ENCODE measurements at regions not wholly inside any gene's neighbourhood (a gene's known extent, or its start where the extent isn't known, plus 50 kb on each side); places are given as distances from the start of the nearest gene placed in this dataset.

DNA sequence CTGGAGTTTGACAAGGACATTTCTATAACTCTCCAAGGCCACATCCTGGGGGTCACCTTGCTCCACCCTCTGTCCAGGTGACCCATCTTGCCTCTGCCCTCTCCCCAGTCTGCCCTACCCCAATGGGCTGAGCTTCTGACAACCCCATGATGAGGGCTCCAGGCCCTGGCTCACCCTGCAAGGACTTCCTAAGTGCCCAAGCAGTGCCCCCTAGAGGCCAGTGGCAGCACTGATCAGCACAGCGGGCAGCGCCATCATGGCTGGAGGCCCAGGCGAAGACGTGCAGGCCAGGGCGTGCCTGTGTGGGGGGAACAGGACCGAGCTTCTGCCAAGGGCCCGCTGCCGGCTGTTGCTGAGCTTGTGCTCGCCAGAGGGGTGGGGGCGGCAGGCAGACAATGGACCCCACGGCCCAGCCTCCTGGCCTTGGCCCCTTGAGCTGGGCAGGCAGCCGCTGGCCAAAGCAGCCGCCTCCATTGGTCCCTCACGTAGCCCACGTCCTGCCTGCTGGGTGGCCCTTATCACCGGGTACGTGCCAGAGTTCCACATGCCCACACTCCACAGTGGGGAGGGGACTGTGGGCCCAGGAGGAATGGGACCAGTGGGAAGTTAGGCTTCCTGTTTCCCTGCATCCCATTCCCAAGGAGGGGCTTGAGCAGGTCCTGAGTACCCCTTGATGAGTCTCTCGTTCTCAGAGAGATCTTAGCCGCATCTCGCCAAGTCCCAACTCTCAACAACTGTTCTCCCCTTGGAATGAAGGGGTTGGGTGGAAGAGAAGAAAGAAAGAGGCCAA, 64.3 kb downstream of the MRPL14 start:
- no peak for TF ChIP-seq EZH2phosphoT487 (IDR thresholded peaks at IDR 0.05; ENCODE audit: borderline replicate concordance)
- TF ChIP-seq, protein P1, sequence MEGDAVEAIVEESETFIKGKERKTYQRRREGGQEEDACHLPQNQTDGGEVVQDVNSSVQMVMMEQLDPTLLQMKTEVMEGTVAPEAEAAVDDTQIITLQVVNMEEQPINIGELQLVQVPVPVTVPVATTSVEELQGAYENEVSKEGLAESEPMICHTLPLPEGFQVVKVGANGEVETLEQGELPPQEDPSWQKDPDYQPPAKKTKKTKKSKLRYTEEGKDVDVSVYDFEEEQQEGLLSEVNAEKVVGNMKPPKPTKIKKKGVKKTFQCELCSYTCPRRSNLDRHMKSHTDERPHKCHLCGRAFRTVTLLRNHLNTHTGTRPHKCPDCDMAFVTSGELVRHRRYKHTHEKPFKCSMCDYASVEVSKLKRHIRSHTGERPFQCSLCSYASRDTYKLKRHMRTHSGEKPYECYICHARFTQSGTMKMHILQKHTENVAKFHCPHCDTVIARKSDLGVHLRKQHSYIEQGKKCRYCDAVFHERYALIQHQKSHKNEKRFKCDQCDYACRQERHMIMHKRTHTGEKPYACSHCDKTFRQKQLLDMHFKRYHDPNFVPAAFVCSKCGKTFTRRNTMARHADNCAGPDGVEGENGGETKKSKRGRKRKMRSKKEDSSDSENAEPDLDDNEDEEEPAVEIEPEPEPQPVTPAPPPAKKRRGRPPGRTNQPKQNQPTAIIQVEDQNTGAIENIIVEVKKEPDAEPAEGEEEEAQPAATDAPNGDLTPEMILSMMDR (conservative IDR thresholded peaks at IDR 0.05; ENCODE audit: low read length) = peak; percentile 78
- Histone ChIP-seq H3K9ac (ENCODE audit: low read depth, low read length, poor library complexity, severe bottlenecking) (no peak overlapping the region), H3K4me2 (ENCODE audit: low read depth, low read length, poor library complexity, severe bottlenecking) (no peak overlapping the region), H2AFZ (ENCODE audit: low read length) (no peak overlapping the region), H3K9me3 (ENCODE audit: insufficient read depth, low read depth, low read length) (no peaks in the 10 kb centered on the region), H3K4me3 (ENCODE audit: low read length, poor library complexity, severe bottlenecking) (no peak overlapping the region), H3K79me2 (ENCODE audit: insufficient read depth, low read length) (no peaks in the 10 kb centered on the region), H3F3A (ENCODE audit: low read depth) (no peaks in the 10 kb centered on the region), H3K27me3 (ENCODE audit: insufficient read depth, low read length, poor library complexity, severe bottlenecking) (no peaks in the 10 kb centered on the region), H3K9me2 (replicated peaks; ENCODE audit: low read depth, low read length) (no peaks in the 10 kb centered on the region), H4K20me1 (ENCODE audit: insufficient read depth, low read length, poor library complexity, severe bottlenecking) (no peaks in the 10 kb centered on the region), H3K4me1 (ENCODE audit: insufficient read depth, low read length, poor library complexity, severe bottlenecking) (peaks cover 34% of the 10 kb centered on the region), H3K36me3 (ENCODE audit: insufficient read depth, low read length) (no peaks in the 10 kb centered on the region)

DNA sequence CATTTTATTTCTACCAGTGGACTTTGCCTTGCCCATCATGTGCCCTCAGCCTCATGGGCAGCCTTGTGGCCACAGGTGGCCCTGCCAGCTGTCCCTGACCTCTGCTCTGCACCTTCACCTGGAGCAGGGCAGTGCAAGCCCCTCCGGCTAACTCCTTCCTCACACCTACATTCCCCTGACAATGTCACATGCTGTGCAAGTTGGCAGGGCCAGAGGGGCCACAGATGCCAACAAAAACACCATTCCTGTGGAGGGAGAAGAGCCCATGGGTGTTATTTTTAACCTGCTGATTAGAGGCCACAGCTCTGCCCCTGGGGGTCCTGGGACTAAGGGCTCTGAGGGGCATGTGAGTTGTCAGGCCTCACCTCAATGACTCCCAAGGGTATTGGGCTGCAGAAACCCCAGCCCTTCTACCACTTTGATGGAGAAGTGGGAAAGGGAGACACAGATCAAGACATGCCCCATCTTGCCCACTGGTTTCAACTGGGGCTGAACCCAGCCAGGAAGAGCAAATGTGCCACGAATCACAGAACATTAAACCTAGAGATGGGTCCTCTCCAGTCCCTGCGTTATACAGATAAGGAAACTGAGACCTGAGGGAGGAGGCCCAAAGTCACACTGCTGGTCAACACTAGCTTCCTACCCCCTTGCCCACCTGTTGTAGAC, 65.0 kb downstream of the MRPL14 start:
- H3K79me2 ChIP-seq (ENCODE audit: insufficient read depth, low read length) = no peaks in the 10 kb centered on the region
- no peaks in the 10 kb centered on the region for H4K20me1 ChIP-seq (ENCODE audit: insufficient read depth, low read length, poor library complexity, severe bottlenecking)
- H3K9me2 ChIP-seq (replicated peaks; ENCODE audit: low read depth, low read length) = no peaks in the 10 kb centered on the region
- no peaks in the 10 kb centered on the region for H3K36me3 ChIP-seq (ENCODE audit: insufficient read depth, low read length)
- H3K9ac ChIP-seq (ENCODE audit: low read depth, low read length, poor library complexity, severe bottlenecking) = peak overlapping the region; percentile 35
- H3K4me3 ChIP-seq (ENCODE audit: low read length, poor library complexity, severe bottlenecking) = no peak overlapping the region
- no peaks in the 10 kb centered on the region for H3F3A ChIP-seq (ENCODE audit: low read depth)
- TF ChIP-seq EZH2phosphoT487 (IDR thresholded peaks at IDR 0.05; ENCODE audit: borderline replicate concordance) = no peak
- TF ChIP-seq, protein P1 (conservative IDR thresholded peaks at IDR 0.05; ENCODE audit: low read length) = no peak
- no peaks in the 10 kb centered on the region for H3K27me3 ChIP-seq (ENCODE audit: insufficient read depth, low read length, poor library complexity, severe bottlenecking)
- no peak overlapping the region for H2AFZ ChIP-seq (ENCODE audit: low read length)
- no peak overlapping the region for H3K4me2 ChIP-seq (ENCODE audit: low read depth, low read length, poor library complexity, severe bottlenecking)
- no peaks in the 10 kb centered on the region for H3K9me3 ChIP-seq (ENCODE audit: insufficient read depth, low read depth, low read length)
- H3K4me1 ChIP-seq (ENCODE audit: insufficient read depth, low read length, poor library complexity, severe bottlenecking) = peaks cover 32% of the 10 kb centered on the region

DNA sequence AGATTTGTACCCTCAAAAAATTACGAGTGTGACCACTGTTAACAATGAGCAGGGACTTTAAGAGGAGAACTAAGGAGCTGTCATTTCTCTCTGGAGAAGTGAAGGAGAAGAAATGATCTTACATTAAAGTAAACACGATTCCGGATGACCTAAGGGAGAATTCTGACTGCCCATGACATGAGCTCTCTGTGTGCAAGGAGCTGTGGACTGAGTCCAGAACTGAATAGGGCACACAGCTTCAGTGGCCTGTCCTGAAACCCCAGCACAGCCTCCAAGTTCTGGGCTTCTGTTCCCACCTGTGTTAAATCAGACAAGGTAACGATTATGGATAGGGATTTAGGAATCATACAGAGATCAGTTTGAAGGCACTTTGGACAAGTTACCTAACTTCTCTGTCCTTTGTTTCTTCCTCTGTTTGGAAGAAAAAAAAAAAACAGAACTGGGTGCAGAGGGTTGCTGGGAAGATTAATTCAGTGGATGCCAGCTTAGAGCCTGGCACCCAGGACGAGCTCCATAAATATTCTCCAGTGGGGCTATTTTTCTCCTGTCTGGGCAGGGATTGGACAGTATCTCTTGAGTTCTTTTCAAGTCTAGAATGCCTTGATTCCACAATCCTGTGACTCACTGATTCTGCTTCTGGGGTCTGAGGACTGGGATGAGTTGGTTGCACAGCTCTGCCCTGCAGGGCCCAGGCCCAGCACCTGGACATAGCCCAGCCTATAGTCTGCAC, 65.7 kb downstream of the MRPL14 start:
- no peaks in the 10 kb centered on the region for H3K27me3 ChIP-seq (ENCODE audit: insufficient read depth, low read length, poor library complexity, severe bottlenecking)
- H3K9ac ChIP-seq (ENCODE audit: low read depth, low read length, poor library complexity, severe bottlenecking) = peak overlapping the region; percentile 35
- H4K20me1 ChIP-seq (ENCODE audit: insufficient read depth, low read length, poor library complexity, severe bottlenecking) = no peaks in the 10 kb centered on the region
- H3F3A ChIP-seq (ENCODE audit: low read depth) = no peaks in the 10 kb centered on the region
- H3K4me2 ChIP-seq (ENCODE audit: low read depth, low read length, poor library complexity, severe bottlenecking) = no peak overlapping the region
- H3K9me2 ChIP-seq (replicated peaks; ENCODE audit: low read depth, low read length) = no peaks in the 10 kb centered on the region
- H3K4me1 ChIP-seq (ENCODE audit: insufficient read depth, low read length, poor library complexity, severe bottlenecking) = peaks cover 28% of the 10 kb centered on the region
- no peaks in the 10 kb centered on the region for H3K9me3 ChIP-seq (ENCODE audit: insufficient read depth, low read depth, low read length)
- H3K79me2 ChIP-seq (ENCODE audit: insufficient read depth, low read length) = no peaks in the 10 kb centered on the region
- no peak overlapping the region for H2AFZ ChIP-seq (ENCODE audit: low read length)
- H3K36me3 ChIP-seq (ENCODE audit: insufficient read depth, low read length) = no peaks in the 10 kb centered on the region
- TF ChIP-seq EZH2phosphoT487 (IDR thresholded peaks at IDR 0.05; ENCODE audit: borderline replicate concordance) = no peak
- TF ChIP-seq, protein P1 (conservative IDR thresholded peaks at IDR 0.05; ENCODE audit: low read length) = no peak
- no peak overlapping the region for H3K4me3 ChIP-seq (ENCODE audit: low read length, poor library complexity, severe bottlenecking)
